Suprapubic skin (tissue), 4 donors: ENCODE measurements at regions not wholly inside any gene's neighbourhood (a gene's known extent, or its start where the extent isn't known, plus 50 kb on each side); places are given as distances from the start of the nearest gene placed in this dataset.
"Not testable (repeated sequence)": the region's sequence is repeated elsewhere in the genome, so short reads cannot be mapped to it uniquely, and the experiment has no call there.

ENCODE experiments used
- DNase-seq, 2 donors: peaks; one replicate each; pipeline ENCODE4 v3.0.0-alpha.2; 2019; ENCODE audit warnings: low spot score in 2 of 2
- H3K27ac ChIP-seq: fragments of 200-600 bp; sonication (generic); one replicate; pipeline ENCODE4 v1.5.1; 2019
- H3K27me3 ChIP-seq: fragments of 200-600 bp; sonication (generic); one replicate; pipeline ENCODE4 v1.5.1; 2019
- H3K36me3 ChIP-seq: fragments of 200-600 bp; sonication (generic); one replicate; pipeline ENCODE4 v1.5.1; 2019
- H3K4me1 ChIP-seq: fragments of 200-600 bp; sonication (generic); one replicate; pipeline ENCODE4 v1.5.1; 2019
- H3K4me3 ChIP-seq: fragments of 200-600 bp; sonication (generic); one replicate; pipeline ENCODE4 v1.5.1; 2019; ENCODE audit warnings: mild to moderate bottlenecking
- H3K9me3 ChIP-seq: fragments of 200-600 bp; sonication (generic); one replicate; pipeline ENCODE4 v1.5.1; 2019
- POLR2A ChIP-seq, 2 donors: fragments of 450-650 bp; IDR thresholded peaks; one replicate each; pipeline ENCODE4 v1.6.1; 2017; ENCODE audit warnings: antibody characterized with exemption in 2 of 2, mild to moderate bottlenecking in 2 of 2, moderate library complexity in 2 of 2
- WGBS: methylation state at CpG from one replicate; pipeline ENCODE4 v1.1.5; 2018; 5-methylcytosine and 5-hydroxymethylcytosine counted together

DNA sequence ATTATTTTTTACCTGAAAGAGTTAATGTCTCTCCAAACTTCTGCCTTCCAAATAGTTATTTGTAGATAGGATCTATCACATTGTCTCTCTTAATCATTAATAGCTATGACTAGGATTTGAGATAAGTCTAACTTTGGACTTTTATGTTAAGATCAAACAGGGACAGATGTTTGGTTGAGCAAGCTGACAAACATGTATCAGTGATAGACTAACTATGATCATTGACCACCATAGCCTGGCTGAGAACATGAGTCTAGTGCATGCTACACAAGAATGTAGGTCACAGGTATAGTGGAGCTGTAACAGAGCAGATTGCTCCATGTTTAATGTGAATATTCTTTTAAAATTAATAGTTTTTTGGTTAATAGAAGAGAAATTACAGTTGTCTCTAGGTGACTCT is 52.0 kb downstream of the SYT15B start:
- not testable (repeated sequence) for H3K27ac ChIP-seq, H3K36me3 ChIP-seq, H3K4me3 ChIP-seq, H3K4me1 ChIP-seq, H3K9me3 ChIP-seq, DNase-seq, H3K27me3 ChIP-seq

- H3K4me1 ChIP-seq, H3K4me3 ChIP-seq, H3K27ac ChIP-seq, H3K36me3 ChIP-seq, H3K27me3 ChIP-seq, DNase-seq, H3K9me3 ChIP-seq: not testable (repeated sequence)
- no CpG with 5 or more reads among the region's 4 CpGs for WGBS
These were observed 52.9 kb downstream of the SYT15B start for GRCh38 chr10:47710443-47710842.

DNA sequence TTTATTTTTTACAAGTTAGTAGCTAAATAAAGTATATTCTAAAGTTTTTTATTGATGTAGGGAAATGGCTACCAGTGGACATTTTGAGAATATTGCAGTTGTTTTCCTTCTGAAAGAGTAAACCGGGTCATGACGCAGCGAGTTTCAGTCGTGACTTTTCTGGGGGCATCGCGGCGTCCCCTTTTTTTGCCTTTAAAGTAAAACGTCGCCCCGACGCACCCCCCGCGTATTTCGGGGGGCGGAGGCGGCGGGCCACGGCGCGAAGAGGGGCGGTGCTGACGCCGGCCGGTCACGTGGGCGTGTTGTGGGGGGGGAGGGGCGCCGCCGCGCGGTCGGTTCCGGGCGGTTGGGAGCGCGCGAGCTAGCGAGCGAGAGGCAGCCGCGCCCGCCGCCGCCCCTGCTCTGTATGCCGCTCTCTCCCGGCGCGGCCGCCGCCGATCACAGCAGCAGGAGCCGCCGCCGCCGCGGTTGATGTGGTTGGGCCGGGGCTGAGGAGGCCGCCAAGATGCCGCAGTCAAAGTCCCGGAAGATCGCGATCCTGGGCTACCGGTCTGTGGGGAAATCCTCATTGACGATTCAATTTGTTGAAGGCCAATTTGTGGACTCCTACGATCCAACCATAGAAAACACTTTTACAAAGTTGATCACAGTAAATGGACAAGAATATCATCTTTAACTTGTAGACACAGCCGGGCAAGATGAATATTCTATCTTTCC is 57.5 kb downstream of the SYT15B start:
- WGBS: 0% methylated on average over 8 of the region's 66 CpGs

DNA sequence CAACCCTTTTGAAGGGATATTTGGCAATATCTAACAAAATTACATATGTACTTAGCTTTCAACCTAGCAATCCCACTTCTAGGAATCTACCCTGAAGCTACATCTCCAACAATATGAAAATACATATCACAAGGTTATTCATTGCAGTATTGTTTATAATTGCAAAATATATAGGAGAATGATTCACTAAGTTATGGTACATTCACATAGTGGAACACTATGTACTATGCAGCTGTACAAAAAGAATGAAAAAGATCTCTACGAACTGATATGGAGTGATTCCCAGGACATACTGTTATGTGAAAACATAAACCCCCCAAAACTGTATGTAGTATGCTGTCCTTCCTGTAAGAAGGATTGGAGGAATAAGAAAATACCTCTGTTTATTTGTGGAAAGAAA is 62.1 kb downstream of the SYT15B start:
- not testable (repeated sequence) for H3K27me3 ChIP-seq
- H3K27ac ChIP-seq: peak overlapping the region; percentile 45

More for the DNA sequence above, 57.5 kb downstream of the SYT15B start:
- TF ChIP-seq POLR2A (IDR thresholded peaks at IDR 0.05): peak in 1 of 2 donors; percentile 13
- Histone ChIP-seq H3K4me3 (peak overlapping the region; percentile 44), H3K27ac (peak overlapping the region; percentile 78)
- not testable (repeated sequence) for H3K4me1 ChIP-seq, H3K36me3 ChIP-seq, H3K27me3 ChIP-seq, H3K9me3 ChIP-seq
- peak; percentile 75 to 80 for DNase-seq

GRCh38 chr10:47699854-47700253 is 63.5 kb downstream of the SYT15B start:
- not testable (repeated sequence) for H3K4me1 ChIP-seq, H3K36me3 ChIP-seq, H3K9me3 ChIP-seq, H3K27me3 ChIP-seq, DNase-seq, H3K27ac ChIP-seq, H3K4me3 ChIP-seq

More for the DNA sequence above, 62.1 kb downstream of the SYT15B start:
- not testable (repeated sequence) for H3K9me3 ChIP-seq, H3K4me3 ChIP-seq, H3K36me3 ChIP-seq, DNase-seq, H3K4me1 ChIP-seq
- 72% methylated on average over 1 of the region's 1 CpG for WGBS

DNA sequence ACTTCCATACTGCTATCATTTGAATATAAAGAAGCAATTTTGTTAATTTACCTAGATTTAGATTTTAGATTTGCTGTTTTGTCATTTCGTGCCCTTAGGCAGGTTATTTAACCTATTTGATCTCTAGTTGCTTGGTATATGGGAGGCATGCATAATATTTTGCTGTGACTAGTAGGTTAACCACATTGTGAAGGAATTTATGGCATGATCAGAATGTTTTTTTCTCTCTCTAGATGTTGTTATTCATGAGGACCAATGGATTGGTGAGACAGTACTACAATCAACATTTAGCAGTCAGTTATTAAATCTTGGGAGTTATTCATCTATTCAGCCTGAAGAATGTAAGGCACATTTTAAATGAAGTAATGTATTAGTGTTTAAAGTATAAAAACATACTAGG is 67.2 kb downstream of the SYT15B start:
- H3K4me1 ChIP-seq, H3K4me3 ChIP-seq, H3K27ac ChIP-seq, H3K36me3 ChIP-seq, DNase-seq, H3K9me3 ChIP-seq, H3K27me3 ChIP-seq: not testable (repeated sequence)
- WGBS: 71% methylated on average over 1 of the region's 1 CpG

DNA sequence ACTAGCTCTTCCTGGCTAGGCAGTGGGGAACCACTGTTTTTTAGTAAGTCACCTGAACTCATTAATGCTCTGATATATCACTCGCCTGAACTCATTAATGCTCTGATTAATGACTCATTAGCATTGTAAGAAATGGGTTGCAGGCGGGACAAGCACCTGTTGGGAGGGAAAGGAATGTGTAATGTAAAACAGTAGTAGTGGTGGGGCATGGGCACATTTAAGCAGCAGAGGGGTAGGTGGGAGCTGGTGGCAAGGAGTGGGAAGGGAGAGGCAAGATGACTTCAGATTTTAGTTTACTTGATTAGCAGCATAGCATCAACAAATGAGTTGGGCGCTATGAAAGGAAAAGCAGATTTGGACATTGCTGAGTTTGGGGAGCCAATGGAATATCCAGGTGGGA is 68.2 kb downstream of the SYT15B start:
- H3K27ac ChIP-seq, H3K27me3 ChIP-seq, H3K9me3 ChIP-seq, H3K36me3 ChIP-seq, DNase-seq, H3K4me1 ChIP-seq, H3K4me3 ChIP-seq: not testable (repeated sequence)
- WGBS: 33% methylated on average over 1 of the region's 3 CpGs

DNA sequence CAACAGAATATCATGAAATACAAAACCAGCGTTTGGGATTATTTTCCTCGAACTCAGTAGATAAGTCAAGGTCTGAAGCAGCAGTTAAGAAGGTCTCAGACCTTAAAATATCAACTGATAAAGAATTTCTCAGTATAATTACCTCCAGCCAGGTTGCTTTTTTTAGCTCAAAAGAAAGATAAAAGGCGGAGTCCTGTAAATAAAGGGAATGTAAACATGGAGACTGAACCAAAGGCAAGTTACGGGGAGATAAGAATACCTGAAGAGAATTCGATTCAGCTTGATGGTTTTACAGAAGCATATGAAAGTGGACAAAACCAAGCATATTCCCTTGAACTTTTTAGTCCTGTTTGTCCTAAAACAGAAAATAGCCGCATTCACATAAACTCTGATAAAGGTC is 73.1 kb downstream of the SYT15B start:
- not testable (repeated sequence) for DNase-seq, H3K4me1 ChIP-seq, H3K4me3 ChIP-seq, H3K27ac ChIP-seq, H3K36me3 ChIP-seq, H3K27me3 ChIP-seq, H3K9me3 ChIP-seq
- no CpG with 5 or more reads among the region's 6 CpGs for WGBS

GRCh38 chr10:47683826-47684475 is 79.4 kb downstream of the SYT15B start:
- H3K27me3 ChIP-seq, H3K27ac ChIP-seq, H3K36me3 ChIP-seq, H3K9me3 ChIP-seq, H3K4me3 ChIP-seq, H3K4me1 ChIP-seq, DNase-seq: not testable (repeated sequence)
- WGBS: no CpG with 5 or more reads among the region's 3 CpGs

DNA sequence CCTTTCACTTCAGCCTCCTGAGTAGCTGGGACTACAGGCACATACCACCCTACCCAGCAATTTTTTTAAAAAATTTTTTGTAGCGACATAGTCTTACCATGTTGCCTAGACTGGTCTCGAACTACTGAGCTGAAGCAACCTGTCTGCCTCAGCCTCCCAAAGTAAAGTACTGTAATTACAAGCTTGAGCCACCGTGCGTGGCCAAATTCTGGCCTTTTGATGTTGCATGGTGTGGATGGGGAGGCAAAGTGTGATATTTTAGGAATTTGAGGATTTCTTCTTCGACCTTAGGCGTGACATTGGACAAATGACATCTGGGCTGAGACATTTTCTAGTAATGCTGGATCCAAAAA is 81.8 kb downstream of the SYT15B start:
- H3K27ac ChIP-seq, H3K4me1 ChIP-seq, H3K9me3 ChIP-seq, H3K4me3 ChIP-seq, H3K36me3 ChIP-seq, H3K27me3 ChIP-seq, DNase-seq: not testable (repeated sequence)
- WGBS: no CpG with 5 or more reads among the region's 6 CpGs

DNA sequence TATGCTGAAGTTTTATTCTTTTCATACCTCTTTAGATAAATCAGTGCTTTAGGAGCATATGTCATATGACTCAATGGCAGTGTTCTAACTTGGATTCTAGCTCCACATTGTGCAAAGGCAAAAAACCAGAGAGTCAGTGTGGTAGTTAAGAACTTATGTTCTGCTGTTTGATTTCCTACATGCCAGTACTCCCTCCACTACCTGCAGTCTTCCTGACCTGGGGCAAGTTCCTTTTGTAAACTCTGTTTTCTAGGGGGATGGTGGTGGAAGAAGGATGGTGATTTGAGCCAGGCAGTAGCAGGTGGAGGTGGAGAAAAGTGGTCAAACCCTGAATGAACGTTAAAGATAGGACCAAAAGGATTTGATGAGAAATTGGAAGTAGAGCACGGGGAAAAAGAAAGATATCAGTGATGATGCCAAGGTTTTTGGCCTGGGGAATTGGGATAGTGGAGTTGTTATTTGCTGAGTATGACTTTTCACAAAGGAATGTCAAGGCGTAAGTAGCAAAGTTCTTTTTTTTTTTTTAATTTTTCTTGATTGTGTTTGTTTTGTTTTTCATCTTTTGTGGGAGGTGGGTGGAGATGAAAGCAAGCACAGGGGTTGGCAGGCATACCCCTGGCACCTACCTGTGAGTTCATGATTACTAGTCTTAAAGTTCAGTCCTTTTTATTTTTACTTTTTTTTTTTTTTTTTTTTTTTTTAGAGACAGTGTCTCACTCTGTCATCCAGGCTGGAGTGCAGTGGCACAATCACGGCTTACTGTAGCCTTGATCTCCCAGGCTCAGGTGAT is 82.3 kb downstream of the SYT15B start:
- H3K27ac ChIP-seq, H3K4me1 ChIP-seq, H3K9me3 ChIP-seq, H3K27me3 ChIP-seq, H3K4me3 ChIP-seq, DNase-seq, H3K36me3 ChIP-seq: not testable (repeated sequence)
- WGBS: 31% methylated on average over 3 of the region's 4 CpGs

GRCh38 chr10:47676102-47676501 is 87.3 kb downstream of the SYT15B start:
- not testable (repeated sequence) for DNase-seq, H3K36me3 ChIP-seq, H3K4me1 ChIP-seq, H3K27ac ChIP-seq, H3K4me3 ChIP-seq, H3K27me3 ChIP-seq, H3K9me3 ChIP-seq
- 100% methylated on average over 1 of the region's 1 CpG for WGBS

GRCh38 chr10:47675577-47675976 is 87.8 kb downstream of the SYT15B start:
- not testable (repeated sequence) for H3K4me3 ChIP-seq, H3K9me3 ChIP-seq, H3K36me3 ChIP-seq, H3K27me3 ChIP-seq, H3K27ac ChIP-seq, H3K4me1 ChIP-seq, DNase-seq

- WGBS: no CpG with 5 or more reads among the region's 1 CpG
- not testable (repeated sequence) for H3K9me3 ChIP-seq
These were observed 90.3 kb downstream of the SYT15B start for GRCh38 chr10:47673128-47673527.

More at GRCh38 chr10:47673128-47673527, 90.3 kb downstream of the SYT15B start:
- not testable (repeated sequence) for H3K27ac ChIP-seq, H3K36me3 ChIP-seq, H3K27me3 ChIP-seq, DNase-seq, H3K4me1 ChIP-seq, H3K4me3 ChIP-seq
